SH-SY5Y (cell line): ENCODE measurements at regions not wholly inside any gene's neighbourhood (a gene's known extent, or its start where the extent isn't known, plus 50 kb on each side); places are given as distances from the start of the nearest gene placed in this dataset.

Source experiments
- GATA2 ChIP-seq: IDR thresholded peaks from 2 replicates; pipeline ENCODE4 v1.6.1; 2011; ENCODE audit warnings: mild to moderate bottlenecking, low read depth, low read length
- GATA3 ChIP-seq: IDR thresholded peaks from 2 replicates; pipeline ENCODE4 v1.6.1; 2011; ENCODE audit warnings: low read depth, mild to moderate bottlenecking, low read length, moderate library complexity

GRCh38 chr5:117539692-117540091, 965.1 kb upstream of the SEMA6A start:
- no peak for TF ChIP-seq GATA3
- no peak for TF ChIP-seq GATA2

GRCh38 chr5:117533792-117534191, 959.2 kb upstream of the SEMA6A start:
- TF ChIP-seq GATA3 = no peak
- no peak for TF ChIP-seq GATA2

- TF ChIP-seq GATA2 (no peak), GATA3 (no peak)
These were observed 945.4 kb upstream of the SEMA6A start for GRCh38 chr5:117519957-117520500.

DNA sequence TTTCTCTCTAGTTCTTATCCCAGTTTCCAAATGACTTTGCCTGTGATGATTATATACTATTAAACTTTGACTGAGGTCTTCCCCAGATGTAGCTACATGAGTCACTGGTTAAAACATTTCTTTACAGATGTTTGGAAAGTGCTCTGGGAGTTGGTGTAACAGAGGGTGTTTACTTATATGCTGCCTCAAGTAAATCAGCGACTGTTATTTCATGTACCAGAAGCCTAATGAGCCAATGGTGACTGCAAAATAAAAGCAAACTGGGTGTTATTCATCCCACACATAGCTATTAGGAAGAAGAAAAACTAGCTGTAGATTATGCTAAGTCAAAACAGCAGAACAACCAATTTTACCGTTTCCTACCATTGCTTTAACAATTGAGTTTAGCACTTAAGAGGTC, 929.7 kb upstream of the SEMA6A start:
- TF ChIP-seq GATA3 = no peak
- TF ChIP-seq GATA2 = no peak

- TF ChIP-seq GATA3 = no peak
- TF ChIP-seq GATA2 = no peak
These were observed 923.0 kb upstream of the SEMA6A start for GRCh38 chr5:117497601-117498000.

- TF ChIP-seq GATA3 (no peak), GATA2 (no peak)
These were observed 922.2 kb upstream of the SEMA6A start for GRCh38 chr5:117496801-117497200.

- TF ChIP-seq GATA2 = no peak
- TF ChIP-seq GATA3 = no peak
These were observed 919.6 kb upstream of the SEMA6A start for GRCh38 chr5:117494188-117494587.

DNA sequence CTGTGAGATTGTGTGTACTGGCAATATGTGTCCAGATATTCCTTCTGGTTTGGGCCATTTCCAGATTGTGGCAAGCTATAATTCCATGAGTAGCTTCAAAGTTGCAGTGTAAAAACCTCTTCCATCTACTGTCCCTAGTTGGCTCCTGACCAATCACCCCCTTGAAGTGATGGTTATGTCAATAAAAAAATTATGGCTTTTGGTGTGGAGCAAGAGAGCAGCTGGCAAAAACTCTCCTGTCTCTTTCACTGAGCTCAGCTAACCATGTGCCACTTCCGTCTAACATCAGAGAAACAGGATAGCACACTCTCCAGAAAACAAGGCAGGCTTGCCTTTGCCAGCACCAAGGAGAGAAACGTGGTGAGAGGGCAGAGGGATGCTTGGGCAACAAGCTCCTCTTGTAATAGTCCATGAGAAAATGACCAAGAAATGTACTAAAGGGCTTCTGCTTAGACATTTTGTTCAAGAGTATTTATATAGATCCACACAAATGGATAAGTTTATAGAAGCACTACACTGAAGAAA, 914.4 kb upstream of the SEMA6A start:
- TF ChIP-seq GATA3 (no peak), GATA2 (no peak)

DNA sequence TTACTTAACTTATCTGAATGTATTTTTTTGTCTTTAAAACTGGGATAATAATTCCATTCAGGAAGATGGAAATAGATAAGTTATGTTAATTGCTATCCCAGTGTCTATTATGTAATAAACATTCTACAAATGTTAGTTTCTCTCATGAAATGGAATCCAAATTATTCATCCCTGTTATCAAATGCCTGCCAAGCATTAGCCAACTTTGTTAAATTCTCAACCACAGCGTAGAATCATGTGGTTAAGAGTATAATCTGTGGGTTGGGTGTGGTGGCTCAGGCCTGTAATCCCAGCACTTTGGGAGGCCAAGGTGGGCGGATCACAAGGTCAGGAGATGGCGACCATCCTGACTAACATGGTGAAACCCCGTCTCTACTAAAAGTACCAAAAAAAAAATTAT, 912.9 kb upstream of the SEMA6A start:
- TF ChIP-seq GATA2 (no peak), GATA3 (no peak)

- TF ChIP-seq GATA2 = no peak
- TF ChIP-seq GATA3 = no peak
These were observed 912.3 kb upstream of the SEMA6A start for GRCh38 chr5:117486879-117487391.

- TF ChIP-seq GATA3 = no peak
- no peak for TF ChIP-seq GATA2
These were observed 911.6 kb upstream of the SEMA6A start for GRCh38 chr5:117486261-117486660.

GRCh38 chr5:117475919-117476318, 901.3 kb upstream of the SEMA6A start:
- no peak for TF ChIP-seq GATA3
- no peak for TF ChIP-seq GATA2

GRCh38 chr5:117473165-117473564, 898.5 kb upstream of the SEMA6A start:
- TF ChIP-seq GATA2 = no peak
- no peak for TF ChIP-seq GATA3

DNA sequence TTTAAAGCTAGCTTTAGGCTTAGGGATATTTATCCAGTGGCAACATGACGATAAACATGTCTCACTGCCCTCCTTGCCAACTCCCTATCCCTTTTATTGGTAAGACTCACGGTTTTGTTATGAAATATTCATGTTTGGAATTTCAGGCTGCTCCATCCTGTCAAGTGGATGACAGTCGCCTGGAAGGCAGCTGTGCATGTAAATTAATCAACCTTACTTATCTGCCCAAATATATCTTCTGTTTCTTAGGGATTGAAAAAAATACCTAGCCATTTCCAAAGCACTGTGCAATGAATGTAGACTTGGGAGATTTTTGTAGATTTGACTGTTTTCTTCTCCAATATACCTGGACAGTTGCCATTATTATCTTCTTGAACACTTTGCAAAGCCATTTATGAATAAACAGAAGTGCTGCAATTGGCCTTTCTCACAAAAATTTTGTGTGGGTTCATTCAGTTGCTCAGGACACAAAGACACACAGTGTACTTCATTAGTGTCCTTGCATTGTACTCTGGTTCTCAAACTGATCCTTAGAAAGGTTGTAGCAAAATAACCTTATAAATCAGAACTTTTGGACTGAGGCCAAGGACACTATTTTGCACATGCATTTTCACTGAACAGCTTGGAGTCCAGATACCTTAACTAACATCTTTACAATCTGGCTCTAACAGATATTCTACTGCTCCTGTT, 889.4 kb upstream of the SEMA6A start:
- no peak for TF ChIP-seq GATA2
- no peak for TF ChIP-seq GATA3

DNA sequence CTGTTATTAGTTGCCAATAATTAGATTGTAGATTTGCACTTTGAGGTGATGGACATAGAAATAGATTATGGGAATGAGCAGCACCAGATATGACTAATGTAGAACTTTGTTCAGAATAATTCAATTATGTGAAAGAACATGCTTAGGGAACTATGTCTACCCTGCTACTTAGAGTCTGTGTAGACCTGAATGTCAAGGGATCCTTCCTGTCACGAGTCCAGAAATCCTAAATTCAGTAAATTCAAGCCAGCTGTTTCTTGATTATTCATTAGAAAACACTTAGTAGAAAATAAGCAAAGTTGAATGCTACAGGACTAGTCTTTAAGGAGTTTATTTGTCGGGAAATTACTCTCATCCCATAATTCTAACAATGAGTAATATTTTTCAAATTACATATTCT, 887.3 kb upstream of the SEMA6A start:
- no peak for TF ChIP-seq GATA2
- no peak for TF ChIP-seq GATA3
